ENCODE measurements at regions not wholly inside any gene's neighbourhood (a gene's known extent, or its start where the extent isn't known, plus 50 kb on each side); places are given as distances from the start of the nearest gene placed in this dataset.

DNA sequence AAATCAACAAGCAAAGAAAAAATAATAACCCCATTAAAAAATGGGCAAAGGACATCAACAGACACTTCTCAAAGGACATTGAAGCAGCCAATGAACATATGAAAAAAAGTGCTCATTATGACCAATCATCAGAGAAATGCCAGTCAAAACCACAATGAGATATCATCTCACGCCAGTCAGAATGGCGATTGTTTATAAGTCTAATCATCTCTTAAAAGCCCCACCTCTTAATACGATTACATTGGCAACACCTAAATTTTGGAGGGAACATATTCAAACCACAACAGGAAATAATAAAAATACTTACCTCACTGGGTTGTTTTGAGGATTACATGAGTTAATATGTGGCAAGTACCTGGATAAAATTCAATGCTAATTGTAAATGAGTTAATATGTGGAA lies 57.1 kb upstream of the PLPPR4 start:
- Histone ChIP-seq H2AFZ (ENCODE audit: control insufficient read depth, low read length) (no peak overlapping the region), H3K4me1 (ENCODE audit: control insufficient read depth, extremely low read depth, insufficient read depth, low read length) (no peaks in the 10 kb centered on the region), H3K4me2 (ENCODE audit: control insufficient read depth, extremely low read depth, insufficient read depth, low read depth, low read length) (no peak overlapping the region), H3K9me1 (ENCODE audit: control insufficient read depth, extremely low read depth, insufficient read depth, low read length) (no peaks in the 10 kb centered on the region), H3K27ac (ENCODE audit: control insufficient read depth, insufficient read depth, low read length) (no peak overlapping the region), H3K9ac (ENCODE audit: control insufficient read depth, extremely low read depth, insufficient read depth, low read length) (no peak overlapping the region), H3K9me3 (ENCODE audit: control insufficient read depth, low read depth, low read length) (no peaks in the 10 kb centered on the region), H3K27me3 (ENCODE audit: control insufficient read depth, extremely low read depth, insufficient read depth, low read length) (no peaks in the 10 kb centered on the region), H3K4me3 (ENCODE audit: control insufficient read depth in 2 of 3, extremely low read depth in 1 of 3, insufficient read depth in 2 of 3, low read depth in 1 of 3, low read length in 3 of 3) (no peak overlapping the region), H3K79me2 (ENCODE audit: control insufficient read depth, insufficient read depth, low read length) (no peaks in the 10 kb centered on the region), H4K20me1 (ENCODE audit: control insufficient read depth, extremely low read depth, insufficient read depth, low read length) (no peaks in the 10 kb centered on the region), H3K36me3 (ENCODE audit: control insufficient read depth in 2 of 2, extremely low read depth in 1 of 2, insufficient read depth in 2 of 2, low read length in 2 of 2) (no peaks in the 10 kb centered on the region)
- no peak for TF ChIP-seq EZH2 (IDR thresholded peaks at IDR 0.05; ENCODE audit: low read length)
- TF ChIP-seq, protein P1, sequence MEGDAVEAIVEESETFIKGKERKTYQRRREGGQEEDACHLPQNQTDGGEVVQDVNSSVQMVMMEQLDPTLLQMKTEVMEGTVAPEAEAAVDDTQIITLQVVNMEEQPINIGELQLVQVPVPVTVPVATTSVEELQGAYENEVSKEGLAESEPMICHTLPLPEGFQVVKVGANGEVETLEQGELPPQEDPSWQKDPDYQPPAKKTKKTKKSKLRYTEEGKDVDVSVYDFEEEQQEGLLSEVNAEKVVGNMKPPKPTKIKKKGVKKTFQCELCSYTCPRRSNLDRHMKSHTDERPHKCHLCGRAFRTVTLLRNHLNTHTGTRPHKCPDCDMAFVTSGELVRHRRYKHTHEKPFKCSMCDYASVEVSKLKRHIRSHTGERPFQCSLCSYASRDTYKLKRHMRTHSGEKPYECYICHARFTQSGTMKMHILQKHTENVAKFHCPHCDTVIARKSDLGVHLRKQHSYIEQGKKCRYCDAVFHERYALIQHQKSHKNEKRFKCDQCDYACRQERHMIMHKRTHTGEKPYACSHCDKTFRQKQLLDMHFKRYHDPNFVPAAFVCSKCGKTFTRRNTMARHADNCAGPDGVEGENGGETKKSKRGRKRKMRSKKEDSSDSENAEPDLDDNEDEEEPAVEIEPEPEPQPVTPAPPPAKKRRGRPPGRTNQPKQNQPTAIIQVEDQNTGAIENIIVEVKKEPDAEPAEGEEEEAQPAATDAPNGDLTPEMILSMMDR (optimal IDR thresholded peaks at IDR 0.05 in 1 of 3, IDR thresholded peaks at IDR 0.05 in 1 of 3, conservative IDR thresholded peaks at IDR 0.05 in 1 of 3; ENCODE audit: extremely low read depth in 1 of 3, insufficient read depth in 2 of 3, low read length in 3 of 3) = no peak
- DNase-seq (ENCODE audit: low read depth, low spot score) = no peak
- FAIRE-seq = no peak
- dilution Hi-C loops (cut with MboI; ENCODE audit: extremely low pct_ligation_motif_present, low sequenced_read_pairs) = no loop called here
